Naive thymus-derived CD4-positive, alpha-beta T cell (primary cell): ENCODE measurements at regions not wholly inside any gene's neighbourhood (a gene's known extent, or its start where the extent isn't known, plus 50 kb on each side); places are given as distances from the start of the nearest gene placed in this dataset.

Experiments
- ATAC-seq: fragments of 150-1000 bp; cut with Tn5 transposase; 2 replicates; pipeline ENCODE4 v1.10.0; 2021; ENCODE audit warnings: mild to moderate bottlenecking, moderate library complexity
- CTCF ChIA-PET: fragments of 350-600 bp; sonication (Branson Sonifier 250); formaldehyde crosslinking; loops from one replicate; lab custom pipeline; 2021; ENCODE audit warnings: antibody characterized with exemption; lab: Charles Lee
- POLR2A ChIA-PET: fragments of 350-600 bp; sonication (Branson Sonifier 250); formaldehyde crosslinking; loops from one replicate; lab custom pipeline; 2021; ENCODE audit warnings: antibody characterized with exemption, inconsistent platforms; lab: Charles Lee
- DNase-seq, 9 donors: peaks; one replicate each; pipeline versions ENCODE4 v3.0.0 to v3.0.0-alpha.2; 2020 to 2022; ENCODE audit warnings: mixed read lengths in 1 of 9
- H3K27ac ChIP-seq: one replicate; pipeline ENCODE4 v1.7.0; 2013; ENCODE audit warnings: mild to moderate bottlenecking, low read depth, low read length, moderate library complexity
- H3K27me3 ChIP-seq, 2 donors: one replicate each; pipeline ENCODE4 v1.7.0; 2013; ENCODE audit warnings: low read length in 2 of 2, mild to moderate bottlenecking in 2 of 2, moderate library complexity in 2 of 2; ENCODE audit not compliant: control insufficient read depth in 2 of 2, insufficient read depth in 2 of 2
- H3K36me3 ChIP-seq, 3 experiments: 1 replicate in 2 of 3; 2 replicates in 1 of 3; pipeline ENCODE4 v1.7.0; 2013; ENCODE audit warnings: low read length in 3 of 3, mild to moderate bottlenecking in 3 of 3, moderate library complexity in 1 of 3; ENCODE audit not compliant: insufficient read depth in 3 of 3, control insufficient read depth in 2 of 3
- H3K4me1 ChIP-seq, 2 donors: one replicate each; pipeline ENCODE4 v1.7.0; 2013; ENCODE audit warnings: low read length in 2 of 2, mild to moderate bottlenecking in 2 of 2, moderate library complexity in 1 of 2; ENCODE audit not compliant: control insufficient read depth in 2 of 2, insufficient read depth in 2 of 2
- H3K4me3 ChIP-seq: 2 replicates; pipeline ENCODE4 v1.7.0; 2013; ENCODE audit warnings: mild to moderate bottlenecking, low read length
- H3K9me3 ChIP-seq, 3 experiments: 1 replicate in 2 of 3; 2 replicates in 1 of 3; pipeline ENCODE4 v1.7.0; 2013; ENCODE audit warnings: low read length in 3 of 3; ENCODE audit not compliant: control insufficient read depth in 2 of 3
- H3K27ac Mint-ChIP-seq, 9 donors: one replicate each; pipeline ENCODE4 v1.8.0; 2020 to 2022; ENCODE audit warnings: mixed read lengths in 9 of 9, mild to moderate bottlenecking in 8 of 9, moderate library complexity in 5 of 9, inconsistent platforms in 2 of 9
- H3K27me3 Mint-ChIP-seq, 5 donors: one replicate each; pipeline ENCODE4 v1.8.0; 2021 to 2022; ENCODE audit warnings: mixed read lengths in 5 of 5, mild to moderate bottlenecking in 1 of 5
- H3K36me3 Mint-ChIP-seq, 5 donors: one replicate each; pipeline ENCODE4 v1.8.0; 2020 to 2022; ENCODE audit warnings: mixed read lengths in 5 of 5, mild to moderate bottlenecking in 3 of 5, inconsistent platforms in 1 of 5
- H3K4me1 Mint-ChIP-seq, 7 donors: one replicate each; pipeline ENCODE4 v1.8.0; 2020 to 2022; ENCODE audit warnings: mixed read lengths in 7 of 7, mild to moderate bottlenecking in 3 of 7, inconsistent platforms in 1 of 7
- H3K4me3 Mint-ChIP-seq, 10 donors: one replicate each; pipeline ENCODE4 v1.8.0; 2020 to 2022; ENCODE audit warnings: mild to moderate bottlenecking in 10 of 10, mixed read lengths in 10 of 10, moderate library complexity in 6 of 10, inconsistent platforms in 2 of 10
- H3K9me3 Mint-ChIP-seq, 11 donors: one replicate each; pipeline ENCODE4 v1.8.0; 2020 to 2022; ENCODE audit warnings: mixed read lengths in 11 of 11, mild to moderate bottlenecking in 4 of 11, inconsistent platforms in 1 of 11, moderate library complexity in 1 of 11
- intact Hi-C, 2 donors: fragments of 100-400 bp; cut with micrococcal nuclease; formaldehyde crosslinking; loops; one replicate each; pipeline ENCODE4 v1.15.1; 2023

DNA sequence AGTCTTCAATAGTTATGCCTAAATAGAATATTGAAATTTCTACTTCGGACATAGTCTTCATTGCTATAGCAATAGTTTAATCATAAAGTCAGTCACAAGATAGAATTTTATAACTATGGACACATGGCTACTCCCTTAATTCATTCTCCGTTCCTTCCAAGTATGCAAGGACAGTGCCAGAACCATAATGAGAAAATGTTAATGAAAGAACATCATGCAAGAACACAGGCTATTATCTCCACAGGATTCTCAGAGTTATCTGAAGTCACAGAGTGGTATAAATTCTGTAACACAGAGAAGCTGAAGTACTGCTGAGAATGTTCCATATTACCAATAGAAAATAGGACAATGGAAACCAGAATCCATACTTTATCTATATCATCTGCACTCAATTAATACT, 826.2 kb downstream of the EPHA7 start:
- peaks cover 0 to 5% (median 0%) of the 10 kb centered on the region in 11 donors for H3K9me3 Mint-ChIP-seq
- H3K36me3 Mint-ChIP-seq = no peaks in the 10 kb centered on the region
- ChIA-PET POLR2A (no interaction called here), CTCF (no interaction called here)
- H3K27ac ChIP-seq = no peak overlapping the region
- no peaks in the 10 kb centered on the region for H3K4me1 Mint-ChIP-seq
- ATAC-seq (no peak), DNase-seq (no peak)
- H3K4me3 Mint-ChIP-seq = no peak overlapping the region
- H3K4me1 ChIP-seq = no peaks in the 10 kb centered on the region
- no peak overlapping the region for H3K27ac Mint-ChIP-seq
- H3K9me3 ChIP-seq = no peaks in the 10 kb centered on the region
- H3K36me3 ChIP-seq = no peaks in the 10 kb centered on the region
- intact Hi-C loops = no loop called here
- no peaks in the 10 kb centered on the region for H3K27me3 ChIP-seq
- no peaks in the 10 kb centered on the region for H3K27me3 Mint-ChIP-seq
- no peak overlapping the region for H3K4me3 ChIP-seq

DNA sequence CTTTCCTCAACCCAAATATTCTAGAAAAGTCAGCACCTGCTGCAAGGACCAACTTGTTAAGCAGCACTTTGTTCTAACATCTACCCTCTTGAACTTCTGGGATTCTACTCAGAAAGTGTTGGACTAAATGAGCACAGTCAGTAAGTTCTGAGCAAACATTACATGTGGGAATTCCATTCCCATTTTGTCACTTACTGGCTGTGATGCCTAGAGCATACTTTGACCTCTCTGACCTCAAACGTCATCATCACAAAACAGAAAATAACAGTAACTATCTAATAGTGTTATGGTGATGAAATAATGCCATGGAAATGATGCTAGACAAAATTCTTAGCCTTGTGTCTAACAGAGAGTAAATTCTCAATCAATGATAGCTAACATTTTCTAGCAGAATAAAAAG, 829.4 kb downstream of the EPHA7 start:
- H3K27me3 Mint-ChIP-seq = no peaks in the 10 kb centered on the region
- DNase-seq = no peak
- intact Hi-C loops = no loop called here
- CTCF ChIA-PET = no interaction called here
- no peaks in the 10 kb centered on the region for H3K4me1 ChIP-seq
- H3K9me3 ChIP-seq = no peaks in the 10 kb centered on the region
- H3K27me3 ChIP-seq = no peaks in the 10 kb centered on the region
- no peaks in the 10 kb centered on the region for H3K36me3 Mint-ChIP-seq
- H3K4me3 Mint-ChIP-seq = no peak overlapping the region
- H3K27ac ChIP-seq = no peak overlapping the region
- no peak overlapping the region for H3K4me3 ChIP-seq
- peaks cover 0 to 6% (median 5%) of the 10 kb centered on the region in 11 donors for H3K9me3 Mint-ChIP-seq
- no peak overlapping the region for H3K27ac Mint-ChIP-seq
- POLR2A ChIA-PET = no interaction called here
- H3K4me1 Mint-ChIP-seq = no peaks in the 10 kb centered on the region
- no peak for ATAC-seq
- no peaks in the 10 kb centered on the region for H3K36me3 ChIP-seq

GRCh38 chr6:92588148-92588547, 831.2 kb downstream of the EPHA7 start:
- Histone ChIP-seq H3K27ac (no peak overlapping the region), H3K4me1 (no peaks in the 10 kb centered on the region), H3K4me3 (no peak overlapping the region), H3K9me3 (no peaks in the 10 kb centered on the region), H3K36me3 (no peaks in the 10 kb centered on the region), H3K27me3 (no peaks in the 10 kb centered on the region)
- ATAC-seq (no peak), DNase-seq (no peak)
- H3K27ac Mint-ChIP-seq = no peak overlapping the region
- H3K36me3 Mint-ChIP-seq = no peaks in the 10 kb centered on the region
- no peak overlapping the region for H3K4me3 Mint-ChIP-seq
- H3K27me3 Mint-ChIP-seq = no peaks in the 10 kb centered on the region
- H3K9me3 Mint-ChIP-seq = peaks cover 0 to 6% (median 3%) of the 10 kb centered on the region in 11 donors
- intact Hi-C loops = no loop called here
- H3K4me1 Mint-ChIP-seq = no peaks in the 10 kb centered on the region
- POLR2A ChIA-PET = no interaction called here
- CTCF ChIA-PET = no interaction called here

GRCh38 chr6:92587525-92587924, 831.8 kb downstream of the EPHA7 start:
- Histone ChIP-seq H3K27me3 (no peaks in the 10 kb centered on the region), H3K36me3 (no peaks in the 10 kb centered on the region), H3K4me3 (no peak overlapping the region), H3K4me1 (no peaks in the 10 kb centered on the region), H3K9me3 (no peaks in the 10 kb centered on the region), H3K27ac (no peak overlapping the region)
- ATAC-seq (no peak), DNase-seq (no peak)
- H3K4me3 Mint-ChIP-seq = no peak overlapping the region
- peaks cover 0 to 6% (median 3%) of the 10 kb centered on the region in 11 donors for H3K9me3 Mint-ChIP-seq
- H3K4me1 Mint-ChIP-seq = no peaks in the 10 kb centered on the region
- ChIA-PET POLR2A (no interaction called here), CTCF (no interaction called here)
- H3K27me3 Mint-ChIP-seq = no peaks in the 10 kb centered on the region
- intact Hi-C loops = no loop called here
- no peaks in the 10 kb centered on the region for H3K36me3 Mint-ChIP-seq
- no peak overlapping the region for H3K27ac Mint-ChIP-seq

DNA sequence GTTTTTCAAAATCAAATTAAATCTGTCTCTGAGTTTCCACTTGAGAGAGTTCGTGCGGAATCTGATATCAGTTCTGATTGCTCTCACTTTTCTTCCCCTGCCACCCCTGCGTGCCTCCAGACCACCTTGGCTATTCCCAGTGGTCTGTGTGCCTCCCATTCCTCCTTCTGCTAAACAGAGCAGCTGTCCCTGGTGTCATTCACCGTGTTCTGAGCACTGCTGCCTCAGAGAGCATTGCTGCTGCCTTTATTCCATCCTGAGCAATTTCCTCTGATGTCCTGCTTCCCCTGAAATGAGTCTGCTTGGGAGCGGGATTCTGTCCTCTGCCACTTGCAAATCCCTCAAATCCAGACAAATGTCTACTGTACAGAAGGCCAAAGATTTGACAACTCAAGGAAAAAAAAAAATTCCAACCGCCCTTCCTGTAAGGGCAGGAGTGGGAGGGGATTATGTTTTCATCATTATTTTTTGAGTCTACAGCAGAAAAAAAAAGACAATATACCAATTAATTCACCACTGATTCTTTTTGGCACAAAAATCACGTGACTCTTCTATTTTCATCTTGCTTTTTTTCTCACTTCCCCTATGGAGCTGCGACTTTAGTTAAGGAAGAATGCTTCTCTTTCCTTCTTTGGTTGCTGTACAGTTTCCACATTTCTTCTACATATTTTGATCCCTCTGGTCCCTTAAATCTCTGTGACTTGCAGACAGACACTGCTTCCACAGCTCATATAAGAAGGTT, 833.0 kb downstream of the EPHA7 start:
- H3K4me1 Mint-ChIP-seq = no peaks in the 10 kb centered on the region
- POLR2A ChIA-PET = no interaction called here
- no peak overlapping the region for H3K4me3 ChIP-seq

DNA sequence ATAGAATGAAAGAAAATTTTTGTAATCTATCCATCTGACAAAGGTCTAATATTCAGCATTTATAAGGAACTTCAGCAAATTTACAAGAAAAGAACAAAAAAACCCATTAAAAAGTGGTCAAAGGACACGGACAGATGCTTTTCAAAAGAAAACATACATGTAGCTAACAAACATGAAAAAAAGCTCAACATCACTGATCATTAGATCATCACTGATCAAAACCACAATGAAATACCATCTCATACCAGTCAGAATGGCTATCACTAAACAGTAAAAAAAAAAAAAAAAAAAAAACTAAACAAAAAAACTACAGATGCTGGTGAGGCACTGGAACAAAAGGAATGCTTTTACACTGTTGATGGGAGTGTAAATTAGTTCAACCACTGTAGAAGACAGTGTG, 837.1 kb downstream of the EPHA7 start:
- Histone ChIP-seq H3K9me3 (peaks cover 0 to 5% (median 0%) of the 10 kb centered on the region in 3 experiments), H3K4me1 (no peaks in the 10 kb centered on the region), H3K27me3 (no peaks in the 10 kb centered on the region), H3K27ac (no peak overlapping the region), H3K4me3 (no peak overlapping the region), H3K36me3 (no peaks in the 10 kb centered on the region)
- no peaks in the 10 kb centered on the region for H3K4me1 Mint-ChIP-seq
- ATAC-seq (no peak), DNase-seq (no peak)
- H3K9me3 Mint-ChIP-seq = peaks cover 0 to 27% (median 9%) of the 10 kb centered on the region in 11 donors
- H3K36me3 Mint-ChIP-seq = no peaks in the 10 kb centered on the region
- H3K27ac Mint-ChIP-seq = no peak overlapping the region
- CTCF ChIA-PET = no interaction called here
- no peaks in the 10 kb centered on the region for H3K27me3 Mint-ChIP-seq
- POLR2A ChIA-PET = no interaction called here
- intact Hi-C loops = no loop called here
- H3K4me3 Mint-ChIP-seq = no peak overlapping the region

More for the DNA sequence above, 833.0 kb downstream of the EPHA7 start:
- H3K9me3 ChIP-seq = no peaks in the 10 kb centered on the region
- H3K27ac Mint-ChIP-seq = no peak overlapping the region
- H3K9me3 Mint-ChIP-seq = peaks cover 0 to 12% (median 3%) of the 10 kb centered on the region in 11 donors
- CTCF ChIA-PET = no interaction called here
- H3K27me3 ChIP-seq = no peaks in the 10 kb centered on the region
- H3K4me1 ChIP-seq = no peaks in the 10 kb centered on the region
- no peaks in the 10 kb centered on the region for H3K27me3 Mint-ChIP-seq
- no peak overlapping the region for H3K4me3 Mint-ChIP-seq
- no peak overlapping the region for H3K27ac ChIP-seq
- H3K36me3 ChIP-seq = no peaks in the 10 kb centered on the region
- intact Hi-C loops = no loop called here
- DNase-seq = no peak
- no peak for ATAC-seq
- H3K36me3 Mint-ChIP-seq = no peaks in the 10 kb centered on the region

DNA sequence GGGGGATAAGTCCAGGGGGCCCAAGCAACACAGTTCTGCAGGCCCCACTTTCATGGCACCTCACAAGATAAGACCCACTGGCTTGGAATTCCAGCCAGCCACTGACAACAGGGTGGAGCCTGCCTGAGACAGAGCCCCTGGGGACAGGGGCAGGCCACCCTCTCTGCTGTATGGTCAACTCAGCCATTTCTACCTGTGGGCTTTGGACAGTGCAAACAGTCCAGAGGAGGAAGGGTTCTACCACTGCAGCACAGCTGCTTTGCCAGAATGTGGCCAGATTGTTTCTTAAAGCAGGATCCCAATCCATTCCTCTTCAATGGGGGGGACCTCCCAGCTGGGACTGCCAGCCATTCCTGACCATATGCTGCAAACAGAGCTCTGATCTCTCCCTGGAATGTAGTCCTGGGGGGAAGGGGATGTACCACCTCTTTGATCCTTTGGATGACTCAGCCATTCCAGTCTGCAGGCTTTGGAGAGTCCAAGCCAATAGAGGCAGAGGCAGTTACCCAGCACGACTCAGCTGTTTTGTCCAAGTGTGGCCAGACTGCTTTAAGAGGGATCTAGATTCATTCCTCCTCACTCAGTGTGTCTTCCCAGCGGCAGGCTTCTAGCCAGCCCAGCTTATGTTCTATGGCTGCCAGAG, 842.2 kb downstream of the EPHA7 start:
- peaks cover 0 to 22% (median 5%) of the 10 kb centered on the region in 11 donors for H3K9me3 Mint-ChIP-seq
- no peaks in the 10 kb centered on the region for H3K4me1 ChIP-seq
- no peaks in the 10 kb centered on the region for H3K36me3 ChIP-seq
- DNase-seq (no peak), ATAC-seq (no peak)
- CTCF ChIA-PET = no interaction called here
- H3K4me3 Mint-ChIP-seq = no peak overlapping the region
- no peaks in the 10 kb centered on the region for H3K27me3 Mint-ChIP-seq
- no peaks in the 10 kb centered on the region for H3K36me3 Mint-ChIP-seq
- H3K4me1 Mint-ChIP-seq = no peaks in the 10 kb centered on the region
- H3K27me3 ChIP-seq = no peaks in the 10 kb centered on the region
- H3K27ac Mint-ChIP-seq = no peak overlapping the region
- H3K27ac ChIP-seq = no peak overlapping the region
- intact Hi-C loops = no loop called here
- POLR2A ChIA-PET = no interaction called here
- no peak overlapping the region for H3K4me3 ChIP-seq
- peaks cover 0 to 5% (median 0%) of the 10 kb centered on the region in 3 experiments for H3K9me3 ChIP-seq
